Effector CD8-positive, alpha-beta T cell (primary cell): ENCODE measurements at regions not wholly inside any gene's neighbourhood (a gene's known extent, or its start where the extent isn't known, plus 50 kb on each side); places are given as distances from the start of the nearest gene placed in this dataset.

Experiments
- DNase-seq: peaks from one replicate; lab custom pipeline; 2025; lab: John Stamatoyannopoulos, UW

GRCh38 chr5:167964529-167964928 lies 326.9 kb upstream of the WWC1 start:
- DNase-seq: no peak

- DNase-seq: no peak
Observed at GRCh38 chr5:167965710-167966109, 325.7 kb upstream of the WWC1 start.

DNA sequence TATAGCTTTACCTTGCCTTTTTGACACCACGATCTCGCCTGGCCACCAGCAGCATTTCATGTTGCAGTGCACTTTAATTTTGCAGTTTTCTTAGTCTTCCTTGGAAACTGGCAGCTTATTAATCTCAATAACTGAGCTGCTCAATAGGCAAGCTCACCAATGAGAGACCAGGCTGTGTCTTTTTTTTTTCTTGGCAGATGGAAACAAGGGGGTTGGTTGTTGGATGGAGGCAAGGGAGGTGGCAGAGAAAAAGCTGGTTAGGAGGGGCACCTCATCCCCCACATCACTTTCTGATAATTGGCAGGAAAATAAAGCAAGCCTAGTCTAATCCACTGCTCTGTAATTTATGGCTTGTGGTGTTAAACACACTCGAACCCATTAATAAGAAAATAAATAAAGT lies 324.5 kb upstream of the WWC1 start:
- no peak for DNase-seq

GRCh38 chr5:167967494-167968177 lies 323.8 kb upstream of the WWC1 start:
- DNase-seq: no peak

GRCh38 chr5:167968837-167969236 lies 322.6 kb upstream of the WWC1 start:
- DNase-seq: no peak

- DNase-seq: no peak
Observed at GRCh38 chr5:167969998-167970397, 321.4 kb upstream of the WWC1 start.

- DNase-seq: no peak
Observed at GRCh38 chr5:167971706-167972105, 319.7 kb upstream of the WWC1 start.

DNA sequence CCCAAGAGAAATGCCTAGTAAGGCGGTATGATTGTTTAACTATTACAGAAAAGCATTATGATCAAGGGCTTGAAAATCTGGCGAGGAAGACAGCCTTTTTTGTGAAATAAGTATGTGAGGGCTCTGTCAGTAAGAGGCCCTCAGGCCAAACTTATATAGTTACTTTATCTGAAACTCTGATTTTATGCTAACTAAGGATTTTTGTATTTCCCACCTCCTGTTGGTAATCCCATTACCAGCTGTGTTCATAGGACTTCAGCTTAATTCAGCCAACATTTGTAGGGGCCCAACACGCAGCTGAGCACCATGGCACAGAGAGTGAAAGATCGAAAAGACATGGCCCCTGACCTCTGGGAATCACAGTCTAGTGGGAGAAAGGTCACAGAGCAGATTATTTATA lies 318.3 kb upstream of the WWC1 start:
- DNase-seq: no peak

DNA sequence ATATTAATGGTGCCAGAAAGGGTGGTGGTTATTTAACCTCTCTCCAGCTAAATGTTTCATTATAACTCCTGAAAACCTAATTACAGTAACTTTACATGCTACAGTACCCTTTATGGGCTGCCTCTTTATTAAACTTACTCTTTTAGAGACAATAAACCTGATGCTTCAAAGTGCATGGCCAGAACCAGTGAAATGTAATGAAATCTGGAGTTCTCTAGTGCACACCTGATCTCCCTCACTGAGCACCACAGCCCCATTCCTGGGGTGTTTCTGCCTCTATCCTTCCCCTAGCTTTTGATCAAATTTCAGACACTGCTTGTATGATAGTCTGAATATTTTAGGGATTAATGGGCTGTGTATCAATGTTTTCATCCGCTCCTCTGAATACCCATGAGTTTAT lies 306.5 kb upstream of the WWC1 start:
- DNase-seq: no peak

GRCh38 chr5:167985373-167985772 lies 306.1 kb upstream of the WWC1 start:
- DNase-seq: no peak

GRCh38 chr5:167987490-167988280 lies 303.8 kb upstream of the WWC1 start:
- no peak for DNase-seq

GRCh38 chr5:167992868-167993267 lies 298.6 kb upstream of the WWC1 start:
- DNase-seq: no peak

DNA sequence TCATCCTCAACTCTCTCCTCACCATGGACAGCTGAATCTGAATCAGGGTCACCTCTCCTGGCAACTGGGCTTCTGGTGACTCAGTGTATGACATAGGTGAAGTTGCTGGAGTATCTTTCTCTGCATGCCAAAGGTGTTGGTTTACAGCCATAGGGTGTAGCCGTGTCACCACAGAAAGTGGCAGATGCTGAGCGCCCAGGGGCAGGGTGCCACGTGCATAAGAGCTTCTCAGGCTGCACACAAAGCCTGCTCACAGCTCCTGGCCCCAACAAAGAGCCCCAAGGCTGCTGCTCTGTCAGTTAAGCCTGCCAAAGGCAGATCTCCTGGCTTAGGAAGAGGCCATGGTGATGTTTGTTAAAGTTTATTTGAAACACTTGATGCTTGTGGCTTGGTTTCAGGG lies 297.7 kb upstream of the WWC1 start:
- DNase-seq: no peak

- no peak for DNase-seq
Observed at GRCh38 chr5:167995844-167996425, 295.5 kb upstream of the WWC1 start.

- no peak for DNase-seq
Observed at GRCh38 chr5:167998148-167998767, 293.2 kb upstream of the WWC1 start.

- no peak for DNase-seq
Observed at GRCh38 chr5:167999182-167999581, 292.3 kb upstream of the WWC1 start.

DNA sequence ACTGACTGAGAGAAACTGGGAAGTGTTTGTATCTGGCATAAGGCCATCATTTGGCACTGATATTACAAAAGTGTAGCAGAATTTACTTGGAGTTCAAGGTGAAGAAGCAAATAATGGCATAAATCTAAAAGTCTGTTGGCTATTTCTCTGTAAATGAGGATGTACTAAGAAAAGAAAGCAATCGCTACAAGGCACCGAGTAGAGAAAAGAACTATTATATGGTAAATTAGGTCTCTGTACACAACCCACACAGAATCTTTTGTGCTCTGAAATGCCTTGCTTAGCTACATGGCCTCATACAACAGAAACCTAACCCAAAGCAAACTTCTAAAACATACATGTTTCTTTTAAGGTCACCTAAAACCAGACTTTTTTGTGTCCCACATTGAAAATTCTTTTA lies 290.1 kb upstream of the WWC1 start:
- no peak for DNase-seq

GRCh38 chr5:168002116-168002515 lies 289.3 kb upstream of the WWC1 start:
- DNase-seq: no peak

GRCh38 chr5:168005093-168005492 lies 286.4 kb upstream of the WWC1 start:
- no peak for DNase-seq

- no peak for DNase-seq
Observed at GRCh38 chr5:168005936-168006335, 285.5 kb upstream of the WWC1 start.

DNA sequence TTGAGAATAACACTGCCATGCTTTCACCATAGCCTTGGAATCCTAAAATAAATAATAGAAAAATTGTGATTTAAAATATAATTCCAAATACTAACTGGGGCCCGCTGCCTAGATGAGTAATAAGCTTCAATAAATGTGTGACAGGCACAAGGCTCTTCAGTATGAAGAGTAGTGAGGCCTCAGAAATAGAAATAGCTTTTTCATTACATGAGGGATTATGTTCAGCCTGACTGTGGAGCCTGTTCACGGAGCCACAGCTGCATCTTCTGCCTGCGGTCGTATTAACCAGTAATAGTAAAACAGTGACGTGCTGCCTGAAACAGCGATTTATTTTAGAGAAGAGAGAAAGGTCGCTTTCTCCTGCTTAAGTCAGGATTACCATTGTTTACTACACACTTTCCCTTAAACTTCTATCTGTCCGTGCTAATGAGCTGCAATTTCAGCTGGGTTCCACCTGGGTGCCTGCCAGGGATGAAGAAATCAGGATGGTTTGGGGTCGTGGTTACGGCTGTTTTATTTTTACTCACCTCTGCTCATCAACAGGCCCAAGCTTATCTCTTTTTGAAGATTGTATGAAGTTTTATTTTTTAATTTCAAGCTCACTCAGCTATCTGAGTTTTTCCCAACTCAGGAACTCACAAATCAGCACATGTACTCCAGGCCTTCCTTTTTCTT lies 284.9 kb upstream of the WWC1 start:
- DNase-seq: no peak

DNA sequence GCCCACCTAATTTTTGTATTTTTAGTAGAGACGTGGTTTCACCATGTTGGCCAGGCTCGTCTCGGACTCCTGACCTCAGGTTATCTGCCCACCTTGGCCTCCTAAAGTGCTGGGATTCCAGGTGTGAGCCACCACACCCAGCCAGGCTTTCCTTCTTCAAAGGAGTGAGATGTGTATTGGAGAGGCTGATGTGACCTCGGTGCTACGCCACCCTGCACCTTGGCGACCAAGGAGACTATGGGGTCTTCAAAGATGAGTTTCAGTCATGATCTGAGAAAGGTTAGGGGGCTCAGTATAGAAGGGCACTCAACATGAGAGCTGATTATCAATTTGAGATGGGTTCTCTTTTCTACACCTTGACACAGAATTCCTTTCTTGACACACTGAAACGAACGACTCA lies 284.2 kb upstream of the WWC1 start:
- DNase-seq: no peak
